Activated naive CD4-positive, alpha-beta T cell treated with anti-CD3 and anti-CD28 coated beads for 36 hours (primary cell): ENCODE measurements at regions not wholly inside any gene's neighbourhood (a gene's known extent, or its start where the extent isn't known, plus 50 kb on each side); places are given as distances from the start of the nearest gene placed in this dataset.
"Not testable (repeated sequence)": the region's sequence is repeated elsewhere in the genome, so short reads cannot be mapped to it uniquely, and the experiment has no call there.

Experiments used
- CTCF ChIA-PET: fragments of 350-600 bp; sonication (Branson Sonifier 250); formaldehyde crosslinking; loops from one replicate; lab custom pipeline; 2021; ENCODE audit warnings: antibody characterized with exemption; lab: Charles Lee
- DNase-seq: peaks from one replicate; pipeline ENCODE4 v3.0.0-alpha.2; 2020
- H3K27ac Mint-ChIP-seq: one replicate; pipeline ENCODE4 v1.8.0; 2021; ENCODE audit warnings: mild to moderate bottlenecking, mixed read lengths
- H3K27me3 Mint-ChIP-seq: one replicate; pipeline ENCODE4 v1.8.0; 2021; ENCODE audit warnings: low read depth, mixed read lengths
- H3K36me3 Mint-ChIP-seq: one replicate; pipeline ENCODE4 v1.8.0; 2021; ENCODE audit warnings: low read depth, mixed read lengths
- H3K4me1 Mint-ChIP-seq: one replicate; pipeline ENCODE4 v1.8.0; 2021; ENCODE audit warnings: low read depth, mixed read lengths
- H3K4me3 Mint-ChIP-seq: one replicate; pipeline ENCODE4 v1.8.0; 2021; ENCODE audit warnings: mild to moderate bottlenecking, moderate library complexity, mixed read lengths
- H3K9me3 Mint-ChIP-seq: one replicate; pipeline ENCODE4 v1.8.0; 2021; ENCODE audit warnings: mixed read lengths
- intact Hi-C: fragments of 100-400 bp; cut with micrococcal nuclease; formaldehyde crosslinking; loops from one replicate; pipeline ENCODE4 v1.15.1; 2023

- no peak overlapping the region for H3K27ac Mint-ChIP-seq
- intact Hi-C loops: no loop called here
- no peaks in the 10 kb centered on the region for H3K9me3 Mint-ChIP-seq
- H3K27me3 Mint-ChIP-seq: no peaks in the 10 kb centered on the region
- CTCF ChIA-PET: no interaction called here
- H3K4me3 Mint-ChIP-seq: no peak overlapping the region
- H3K36me3 Mint-ChIP-seq: no peaks in the 10 kb centered on the region
- no peak for DNase-seq
- H3K4me1 Mint-ChIP-seq: no peaks in the 10 kb centered on the region
Measured at GRCh38 chr2:144648837-144649465, 129.0 kb upstream of the ZEB2 start.

- intact Hi-C loops: no loop called here
- H3K27ac Mint-ChIP-seq: no peak overlapping the region
Measured at GRCh38 chr2:144645083-144645778, 125.3 kb upstream of the ZEB2 start.

GRCh38 chr2:144644549-144644948 lies 124.6 kb upstream of the ZEB2 start:
- CTCF ChIA-PET: no interaction called here
- Mint-ChIP-seq H3K36me3 (no peaks in the 10 kb centered on the region), H3K9me3 (no peaks in the 10 kb centered on the region), H3K4me3 (no peak overlapping the region), H3K27ac (no peak overlapping the region), H3K4me1 (no peaks in the 10 kb centered on the region), H3K27me3 (no peaks in the 10 kb centered on the region)
- intact Hi-C loops: no loop called here
- no peak for DNase-seq

More at GRCh38 chr2:144645083-144645778, 125.3 kb upstream of the ZEB2 start:
- no peak for DNase-seq
- Mint-ChIP-seq H3K36me3 (no peaks in the 10 kb centered on the region), H3K4me1 (no peaks in the 10 kb centered on the region), H3K27me3 (no peaks in the 10 kb centered on the region), H3K4me3 (no peak overlapping the region), H3K9me3 (no peaks in the 10 kb centered on the region)
- CTCF ChIA-PET: no interaction called here

GRCh38 chr2:144643537-144644336 lies 123.8 kb upstream of the ZEB2 start:
- no peaks in the 10 kb centered on the region for H3K9me3 Mint-ChIP-seq
- H3K4me1 Mint-ChIP-seq: no peaks in the 10 kb centered on the region
- H3K36me3 Mint-ChIP-seq: no peaks in the 10 kb centered on the region
- H3K27ac Mint-ChIP-seq: no peak overlapping the region
- H3K27me3 Mint-ChIP-seq: peaks cover 3% of the 10 kb centered on the region
- H3K4me3 Mint-ChIP-seq: no peak overlapping the region
- intact Hi-C loops: no loop called here
- CTCF ChIA-PET: no interaction called here
- no peak for DNase-seq

- CTCF ChIA-PET: no interaction called here
- intact Hi-C loops: no loop called here
Measured at GRCh38 chr2:144642856-144643255, 122.9 kb upstream of the ZEB2 start.

GRCh38 chr2:144642131-144642530 lies 122.2 kb upstream of the ZEB2 start:
- no peak for DNase-seq
- Mint-ChIP-seq H3K27ac (no peak overlapping the region), H3K4me3 (no peak overlapping the region), H3K9me3 (peaks cover 1% of the 10 kb centered on the region), H3K36me3 (no peaks in the 10 kb centered on the region), H3K27me3 (peaks cover 6% of the 10 kb centered on the region), H3K4me1 (no peaks in the 10 kb centered on the region)
- CTCF ChIA-PET: no interaction called here
- intact Hi-C loops: no loop called here

More at GRCh38 chr2:144642856-144643255, 122.9 kb upstream of the ZEB2 start:
- Mint-ChIP-seq H3K27ac (no peak overlapping the region), H3K4me1 (no peaks in the 10 kb centered on the region), H3K4me3 (no peak overlapping the region), H3K9me3 (no peaks in the 10 kb centered on the region), H3K27me3 (peaks cover 3% of the 10 kb centered on the region), H3K36me3 (no peaks in the 10 kb centered on the region)
- no peak for DNase-seq

GRCh38 chr2:144638250-144638649 lies 118.3 kb upstream of the ZEB2 start:
- H3K4me1 Mint-ChIP-seq, H3K36me3 Mint-ChIP-seq, CTCF ChIA-PET, H3K4me3 Mint-ChIP-seq, intact Hi-C loops, H3K27ac Mint-ChIP-seq, DNase-seq: not testable (repeated sequence)
- H3K27me3 Mint-ChIP-seq: peaks cover 16% of the 10 kb centered on the region
- peaks cover 10% of the 10 kb centered on the region for H3K9me3 Mint-ChIP-seq

GRCh38 chr2:144636860-144637259 lies 116.9 kb upstream of the ZEB2 start:
- H3K36me3 Mint-ChIP-seq, DNase-seq, H3K4me1 Mint-ChIP-seq, H3K4me3 Mint-ChIP-seq, CTCF ChIA-PET, H3K27ac Mint-ChIP-seq, intact Hi-C loops: not testable (repeated sequence)
- Mint-ChIP-seq H3K27me3 (peaks cover 16% of the 10 kb centered on the region), H3K9me3 (peaks cover 10% of the 10 kb centered on the region)

- CTCF ChIA-PET: no interaction called here
- no peaks in the 10 kb centered on the region for H3K36me3 Mint-ChIP-seq
- H3K4me1 Mint-ChIP-seq: no peaks in the 10 kb centered on the region
- no peak for DNase-seq
- peaks cover 10% of the 10 kb centered on the region for H3K9me3 Mint-ChIP-seq
- intact Hi-C loops: no loop called here
- H3K27me3 Mint-ChIP-seq: peaks cover 15% of the 10 kb centered on the region
- no peak overlapping the region for H3K27ac Mint-ChIP-seq
- no peak overlapping the region for H3K4me3 Mint-ChIP-seq
Measured at GRCh38 chr2:144632809-144633208, 112.9 kb upstream of the ZEB2 start.

- H3K4me3 Mint-ChIP-seq: no peak overlapping the region
- no peaks in the 10 kb centered on the region for H3K4me1 Mint-ChIP-seq
- H3K36me3 Mint-ChIP-seq: no peaks in the 10 kb centered on the region
- H3K27ac Mint-ChIP-seq: no peak overlapping the region
- intact Hi-C loops: no loop called here
- peaks cover 7% of the 10 kb centered on the region for H3K9me3 Mint-ChIP-seq
- DNase-seq: no peak
- H3K27me3 Mint-ChIP-seq: peaks cover 16% of the 10 kb centered on the region
- CTCF ChIA-PET: interaction anchor here (0.7 kb wide), 1 partner anchor 9 kb away, joined by 3 read pairs; no protein-coding TSS in a partner anchor
Measured at GRCh38 chr2:144631636-144632035, 111.7 kb upstream of the ZEB2 start.

GRCh38 chr2:144630459-144631215 lies 110.7 kb upstream of the ZEB2 start:
- intact Hi-C loops: no loop called here
- Mint-ChIP-seq H3K4me1 (no peaks in the 10 kb centered on the region), H3K36me3 (no peaks in the 10 kb centered on the region), H3K27me3 (peaks cover 13% of the 10 kb centered on the region), H3K9me3 (peaks cover 4% of the 10 kb centered on the region), H3K27ac (no peak overlapping the region), H3K4me3 (no peak overlapping the region)
- DNase-seq: no peak
- CTCF ChIA-PET: no interaction called here

GRCh38 chr2:144629935-144630334 lies 110.0 kb upstream of the ZEB2 start:
- Mint-ChIP-seq H3K27ac (no peak overlapping the region), H3K9me3 (no peaks in the 10 kb centered on the region), H3K4me1 (no peaks in the 10 kb centered on the region), H3K4me3 (no peak overlapping the region), H3K27me3 (peaks cover 8% of the 10 kb centered on the region), H3K36me3 (no peaks in the 10 kb centered on the region)
- intact Hi-C loops: no loop called here
- CTCF ChIA-PET: no interaction called here
- no peak for DNase-seq
